ENCODE measurements at regions not wholly inside any gene's neighbourhood (a gene's known extent, or its start where the extent isn't known, plus 50 kb on each side); places are given as distances from the start of the nearest gene placed in this dataset.

- no peak overlapping the region for H3K27ac ChIP-seq (ENCODE audit: low read depth in 1 of 2, low read length in 2 of 2)
- no peak overlapping the region for H3K4me3 ChIP-seq (replicated peaks in 1 of 3; ENCODE audit: low read depth in 2 of 3, low read length in 3 of 3)
- no peak overlapping the region for H3K27ac Mint-ChIP-seq
- no peaks in the 10 kb centered on the region for H3K9me3 ChIP-seq (replicated peaks in 1 of 2; ENCODE audit: control insufficient read depth in 1 of 2, insufficient read depth in 1 of 2, low read length in 2 of 2)
- no peaks in the 10 kb centered on the region for H3K4me1 Mint-ChIP-seq
- DNase-seq = no peak
- H3K9me3 Mint-ChIP-seq = peaks cover 0 to 8% (median 2%) of the 10 kb centered on the region in 7 donors
- no peaks in the 10 kb centered on the region for H4K20me1 ChIP-seq (ENCODE audit: insufficient read depth, low read length)
- H3K27me3 Mint-ChIP-seq (ENCODE audit: low read depth in 3 of 3) = peaks cover 0 to 4% (median 3%) of the 10 kb centered on the region in 3 donors
- H3K36me3 Mint-ChIP-seq = no peaks in the 10 kb centered on the region
- H3K79me2 ChIP-seq (ENCODE audit: insufficient read depth, low read length) = no peaks in the 10 kb centered on the region
- no peak overlapping the region for H3K4me2 ChIP-seq (replicated peaks; ENCODE audit: extremely low read depth, low read length, poor library complexity, severe bottlenecking)
- TF ChIP-seq, protein P1, sequence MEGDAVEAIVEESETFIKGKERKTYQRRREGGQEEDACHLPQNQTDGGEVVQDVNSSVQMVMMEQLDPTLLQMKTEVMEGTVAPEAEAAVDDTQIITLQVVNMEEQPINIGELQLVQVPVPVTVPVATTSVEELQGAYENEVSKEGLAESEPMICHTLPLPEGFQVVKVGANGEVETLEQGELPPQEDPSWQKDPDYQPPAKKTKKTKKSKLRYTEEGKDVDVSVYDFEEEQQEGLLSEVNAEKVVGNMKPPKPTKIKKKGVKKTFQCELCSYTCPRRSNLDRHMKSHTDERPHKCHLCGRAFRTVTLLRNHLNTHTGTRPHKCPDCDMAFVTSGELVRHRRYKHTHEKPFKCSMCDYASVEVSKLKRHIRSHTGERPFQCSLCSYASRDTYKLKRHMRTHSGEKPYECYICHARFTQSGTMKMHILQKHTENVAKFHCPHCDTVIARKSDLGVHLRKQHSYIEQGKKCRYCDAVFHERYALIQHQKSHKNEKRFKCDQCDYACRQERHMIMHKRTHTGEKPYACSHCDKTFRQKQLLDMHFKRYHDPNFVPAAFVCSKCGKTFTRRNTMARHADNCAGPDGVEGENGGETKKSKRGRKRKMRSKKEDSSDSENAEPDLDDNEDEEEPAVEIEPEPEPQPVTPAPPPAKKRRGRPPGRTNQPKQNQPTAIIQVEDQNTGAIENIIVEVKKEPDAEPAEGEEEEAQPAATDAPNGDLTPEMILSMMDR (IDR thresholded peaks at IDR 0.05) = no peak
- H2AFZ ChIP-seq (ENCODE audit: insufficient read depth, low read depth, low read length, poor library complexity, severe bottlenecking) = no peak overlapping the region
- WGBS (ENCODE audit: insufficient coverage) = 40% methylated on average over 1 of the region's 5 CpGs
- H3K4me1 ChIP-seq (ENCODE audit: control insufficient read depth in 1 of 2, insufficient read depth in 2 of 2, low read length in 2 of 2) = no peaks in the 10 kb centered on the region
- H3K4me3 Mint-ChIP-seq = no peak overlapping the region
- intact Hi-C loops (cut with micrococcal nuclease) = no loop called here
- no peaks in the 10 kb centered on the region for H3K27me3 ChIP-seq (ENCODE audit: control insufficient read depth in 2 of 2, insufficient read depth in 2 of 2, low read length in 2 of 2)
- H3K9ac ChIP-seq (ENCODE audit: insufficient read depth, low read length, poor library complexity, severe bottlenecking) = no peak overlapping the region
- no peaks in the 10 kb centered on the region for H3K36me3 ChIP-seq (replicated peaks in 1 of 2; ENCODE audit: control insufficient read depth in 1 of 2, insufficient read depth in 2 of 2, low read length in 2 of 2)
These were observed 111.5 kb upstream of the UPP2 start for GRCh38 chr2:157990173-157990572.

DNA sequence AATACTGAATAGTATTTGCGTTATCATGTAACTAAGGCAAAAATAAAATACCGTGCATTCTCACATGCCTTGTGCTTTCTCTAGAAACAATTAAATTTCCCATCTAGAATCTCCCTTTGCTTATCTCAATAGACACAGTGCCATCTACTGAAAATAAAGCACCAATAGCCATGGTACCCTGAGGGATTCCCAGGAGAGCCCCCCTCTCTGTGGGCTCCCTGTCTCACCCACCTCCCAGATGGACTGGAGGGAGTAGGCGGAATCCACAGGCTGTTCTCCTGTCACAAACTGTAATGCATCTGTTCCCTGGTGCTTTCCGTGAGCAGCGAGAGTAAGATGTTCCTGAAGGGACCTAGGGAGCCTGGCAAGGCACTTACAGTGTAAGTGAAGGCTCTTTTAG lies 112.4 kb upstream of the UPP2 start:
- H3K36me3 Mint-ChIP-seq = no peaks in the 10 kb centered on the region
- Histone ChIP-seq H3K27me3 (ENCODE audit: control insufficient read depth in 2 of 2, insufficient read depth in 2 of 2, low read length in 2 of 2) (no peaks in the 10 kb centered on the region), H3K79me2 (ENCODE audit: insufficient read depth, low read length) (no peaks in the 10 kb centered on the region), H3K36me3 (replicated peaks in 1 of 2; ENCODE audit: control insufficient read depth in 1 of 2, insufficient read depth in 2 of 2, low read length in 2 of 2) (no peaks in the 10 kb centered on the region), H3K4me3 (replicated peaks in 1 of 3; ENCODE audit: low read depth in 2 of 3, low read length in 3 of 3) (no peak overlapping the region), H4K20me1 (ENCODE audit: insufficient read depth, low read length) (no peaks in the 10 kb centered on the region), H3K27ac (ENCODE audit: low read depth in 1 of 2, low read length in 2 of 2) (no peak overlapping the region), H3K9ac (ENCODE audit: insufficient read depth, low read length, poor library complexity, severe bottlenecking) (no peak overlapping the region), H3K4me2 (replicated peaks; ENCODE audit: extremely low read depth, low read length, poor library complexity, severe bottlenecking) (no peak overlapping the region), H3K9me3 (replicated peaks in 1 of 2; ENCODE audit: control insufficient read depth in 1 of 2, insufficient read depth in 1 of 2, low read length in 2 of 2) (peaks cover 0 to 4% of the 10 kb centered on the region in 2 donors), H2AFZ (ENCODE audit: insufficient read depth, low read depth, low read length, poor library complexity, severe bottlenecking) (no peak overlapping the region), H3K4me1 (ENCODE audit: control insufficient read depth in 1 of 2, insufficient read depth in 2 of 2, low read length in 2 of 2) (no peaks in the 10 kb centered on the region)
- intact Hi-C loops (cut with micrococcal nuclease) = no loop called here
- H3K4me3 Mint-ChIP-seq = no peak overlapping the region
- no peaks in the 10 kb centered on the region for H3K4me1 Mint-ChIP-seq
- 90% methylated on average over 4 of the region's 5 CpGs for WGBS (ENCODE audit: insufficient coverage)
- TF ChIP-seq, protein P1 (IDR thresholded peaks at IDR 0.05) = no peak
- no peak overlapping the region for H3K27ac Mint-ChIP-seq
- DNase-seq = no peak
- H3K27me3 Mint-ChIP-seq (ENCODE audit: low read depth in 3 of 3) = peaks cover 0 to 4% (median 3%) of the 10 kb centered on the region in 3 donors
- peaks cover 0 to 10% (median 2%) of the 10 kb centered on the region in 7 donors for H3K9me3 Mint-ChIP-seq

Measured in CD14-positive monocyte (primary cell).